ENCODE measurements at regions not wholly inside any gene's neighbourhood (a gene's known extent, or its start where the extent isn't known, plus 50 kb on each side); places are given as distances from the start of the nearest gene placed in this dataset.
"Not testable (repeated sequence)": the region's sequence is repeated elsewhere in the genome, so short reads cannot be mapped to it uniquely, and the experiment has no call there.

GRCh38 chr6:15922510-15923250, 206.2 kb upstream of the MYLIP start:
- ATAC-seq: no peak

- ATAC-seq: no peak
These were observed 207.6 kb upstream of the MYLIP start for GRCh38 chr6:15921243-15921642.

- ATAC-seq: no peak
These were observed 212.3 kb upstream of the MYLIP start for GRCh38 chr6:15916581-15916980.

- no peak for ATAC-seq
These were observed 213.2 kb upstream of the MYLIP start for GRCh38 chr6:15915508-15916178.

GRCh38 chr6:15914553-15914952, 214.3 kb upstream of the MYLIP start:
- no peak for ATAC-seq

GRCh38 chr6:15913573-15913972, 215.3 kb upstream of the MYLIP start:
- no peak for ATAC-seq

GRCh38 chr6:15912505-15913400, 216.1 kb upstream of the MYLIP start:
- no peak for ATAC-seq

- no peak for ATAC-seq
These were observed 217.0 kb upstream of the MYLIP start for GRCh38 chr6:15911753-15912504.

- no peak for ATAC-seq
These were observed 219.4 kb upstream of the MYLIP start for GRCh38 chr6:15909290-15910070.

- ATAC-seq: no peak
These were observed 220.0 kb upstream of the MYLIP start for GRCh38 chr6:15908871-15909270.

GRCh38 chr6:15907914-15908518, 220.9 kb upstream of the MYLIP start:
- peak; percentile 91 for ATAC-seq

GRCh38 chr6:15907220-15907913, 221.5 kb upstream of the MYLIP start:
- not testable (repeated sequence) for ATAC-seq

- no peak for ATAC-seq
These were observed 222.4 kb upstream of the MYLIP start for GRCh38 chr6:15906420-15907016.

- no peak for ATAC-seq
These were observed 223.1 kb upstream of the MYLIP start for GRCh38 chr6:15905488-15906419.

- no peak for ATAC-seq
These were observed 224.1 kb upstream of the MYLIP start for GRCh38 chr6:15904651-15905376.

GRCh38 chr6:15901141-15902115, 227.5 kb upstream of the MYLIP start:
- ATAC-seq: peak; percentile 97

GRCh38 chr6:15898693-15899092, 230.2 kb upstream of the MYLIP start:
- ATAC-seq: no peak

Measured in esophagus mucosa (tissue), 1 donor.